Body of pancreas (tissue), 4 donors: ENCODE measurements at regions not wholly inside any gene's neighbourhood (a gene's known extent, or its start where the extent isn't known, plus 50 kb on each side); places are given as distances from the start of the nearest gene placed in this dataset.

Experiments
- ATAC-seq: fragments of 150-250 bp; one replicate; pipeline ENCODE4 v1.9.1; 2016
- DNase-seq, 4 donors: peaks; one replicate each; pipeline ENCODE4 v3.0.0-alpha.2; 2019
- H3K27ac ChIP-seq, 4 donors: fragments of 200-600 bp; sonication (generic); 1 replicate in 3 of 4; 2 replicates in 1 of 4; pipeline versions ENCODE4 v1.5.1 to v1.6.1; 2016 to 2019; ENCODE audit warnings: mild to moderate bottlenecking in 1 of 4, mixed read lengths in 1 of 4, moderate library complexity in 1 of 4
- H3K27me3 ChIP-seq, 2 donors: fragments of 200-600 bp; sonication (generic); one replicate each; pipeline ENCODE4 v1.6.0; 2016; ENCODE audit warnings: mild to moderate bottlenecking in 1 of 2
- H3K36me3 ChIP-seq, 2 donors: fragments of 200-600 bp; sonication (generic); replicated peaks in 1 of 2; 2 replicates each; pipeline ENCODE4 v1.5.1; 2016; ENCODE audit warnings: low read depth in 2 of 2; ENCODE audit not compliant: insufficient read depth in 1 of 2
- H3K4me1 ChIP-seq: fragments of 200-600 bp; sonication (generic); one replicate; pipeline ENCODE4 v1.6.0; 2016
- H3K4me3 ChIP-seq, 2 donors: fragments of 200-600 bp; sonication (generic); 1 replicate in 1 of 2; 2 replicates in 1 of 2; pipeline ENCODE4 v1.5.1; 2016 to 2019
- H3K9me3 ChIP-seq, 3 donors: fragments of 200-600 bp; sonication (generic); 1 replicate in 2 of 3; 2 replicates in 1 of 3; pipeline ENCODE4 v1.5.1; 2016
- POLR2A ChIP-seq, 3 donors: fragments of 450-650 bp; IDR thresholded peaks; one replicate each; pipeline ENCODE4 v1.6.1; 2016; ENCODE audit warnings: antibody characterized with exemption in 3 of 3, mild to moderate bottlenecking in 2 of 3
- WGBS, 2 donors: methylation state at CpG; one replicate each; pipeline ENCODE4 v1.1.5; 2017; 5-methylcytosine and 5-hydroxymethylcytosine counted together
- intact Hi-C: fragments of 100-400 bp; cut with DNase I; formaldehyde crosslinking; loops from one replicate; pipeline ENCODE4 v1.15.1; 2023
- TF ChIP-seq, protein P1 (sequence below), 7 experiments: fragments of 450-650 bp in 4 of 7; fragments of 200-600 bp in 3 of 7; sonication (generic) in 3 of 7; IDR thresholded peaks; one replicate each; pipeline ENCODE4 v1.5.1; 2016 to 2019; ENCODE audit warnings: antibody characterized with exemption in 7 of 7

DNA sequence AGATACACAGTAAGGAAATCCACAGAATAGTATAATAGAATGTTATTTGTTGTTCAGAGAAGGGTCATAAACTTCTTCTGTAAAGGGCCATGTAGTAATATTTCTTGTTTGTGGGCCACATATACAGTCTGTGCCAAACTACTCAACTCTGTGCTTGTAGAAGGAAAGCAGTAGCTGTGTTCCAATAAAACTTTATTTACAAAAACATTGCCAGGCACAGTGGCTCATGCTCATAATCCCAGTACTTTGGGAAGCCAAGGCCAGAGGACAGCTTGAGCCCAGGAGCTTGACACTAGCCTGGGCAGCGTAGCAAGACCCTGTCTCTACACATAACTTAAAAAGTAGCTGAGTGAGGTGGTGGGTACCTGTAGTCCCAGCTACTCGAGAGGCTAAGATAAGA lies 612.8 kb upstream of the PSMD7 start:
- DNase-seq, result no peak
- 88 to 89% methylated on average over 2 of the region's 2 CpGs for WGBS, 2 donors
- intact Hi-C loops, result no loop called here
- Histone ChIP-seq H3K27ac (no peak overlapping the region), H3K4me1 (no peaks in the 10 kb centered on the region), H3K9me3 (no peaks in the 10 kb centered on the region), H3K36me3 (no peaks in the 10 kb centered on the region), H3K4me3 (no peak overlapping the region), H3K27me3 (no peaks in the 10 kb centered on the region)
- TF ChIP-seq, protein P1, sequence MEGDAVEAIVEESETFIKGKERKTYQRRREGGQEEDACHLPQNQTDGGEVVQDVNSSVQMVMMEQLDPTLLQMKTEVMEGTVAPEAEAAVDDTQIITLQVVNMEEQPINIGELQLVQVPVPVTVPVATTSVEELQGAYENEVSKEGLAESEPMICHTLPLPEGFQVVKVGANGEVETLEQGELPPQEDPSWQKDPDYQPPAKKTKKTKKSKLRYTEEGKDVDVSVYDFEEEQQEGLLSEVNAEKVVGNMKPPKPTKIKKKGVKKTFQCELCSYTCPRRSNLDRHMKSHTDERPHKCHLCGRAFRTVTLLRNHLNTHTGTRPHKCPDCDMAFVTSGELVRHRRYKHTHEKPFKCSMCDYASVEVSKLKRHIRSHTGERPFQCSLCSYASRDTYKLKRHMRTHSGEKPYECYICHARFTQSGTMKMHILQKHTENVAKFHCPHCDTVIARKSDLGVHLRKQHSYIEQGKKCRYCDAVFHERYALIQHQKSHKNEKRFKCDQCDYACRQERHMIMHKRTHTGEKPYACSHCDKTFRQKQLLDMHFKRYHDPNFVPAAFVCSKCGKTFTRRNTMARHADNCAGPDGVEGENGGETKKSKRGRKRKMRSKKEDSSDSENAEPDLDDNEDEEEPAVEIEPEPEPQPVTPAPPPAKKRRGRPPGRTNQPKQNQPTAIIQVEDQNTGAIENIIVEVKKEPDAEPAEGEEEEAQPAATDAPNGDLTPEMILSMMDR (IDR thresholded peaks at IDR 0.05), result no peak
- no peak for TF ChIP-seq POLR2A (IDR thresholded peaks at IDR 0.05)
- no peak for ATAC-seq

- Histone ChIP-seq H3K36me3 (no peaks in the 10 kb centered on the region), H3K4me3 (no peak overlapping the region), H3K4me1 (peaks cover 11% of the 10 kb centered on the region), H3K27me3 (no peaks in the 10 kb centered on the region), H3K9me3 (peaks cover 0 to 5% (median 0%) of the 10 kb centered on the region in 3 donors), H3K27ac (no peak overlapping the region)
- no peak for ATAC-seq
- DNase-seq, result no peak
- WGBS, 2 donors, result 51 to 58% methylated on average over 3 of the region's 3 CpGs
- TF ChIP-seq POLR2A (IDR thresholded peaks at IDR 0.05), result no peak
- TF ChIP-seq, protein P1 (IDR thresholded peaks at IDR 0.05), result no peak
- intact Hi-C loops, result no loop called here
These were observed 624.2 kb upstream of the ZFHX3 start for GRCh38 chr16:73672135-73672534.

GRCh38 chr16:73670836-73671820 lies 623.2 kb upstream of the ZFHX3 start:
- Histone ChIP-seq H3K4me3 (no peak overlapping the region), H3K9me3 (peaks cover 0 to 5% (median 0%) of the 10 kb centered on the region in 3 donors), H3K27ac (no peak overlapping the region), H3K36me3 (no peaks in the 10 kb centered on the region), H3K4me1 (peaks cover 11% of the 10 kb centered on the region), H3K27me3 (no peaks in the 10 kb centered on the region)
- ATAC-seq, result no peak
- TF ChIP-seq, protein P1 (IDR thresholded peaks at IDR 0.05), result no peak
- no peak for TF ChIP-seq POLR2A (IDR thresholded peaks at IDR 0.05)
- 58 to 69% methylated on average over 11 of the region's 11 CpGs for WGBS, 2 donors
- intact Hi-C loops, result no loop called here
- no peak for DNase-seq

DNA sequence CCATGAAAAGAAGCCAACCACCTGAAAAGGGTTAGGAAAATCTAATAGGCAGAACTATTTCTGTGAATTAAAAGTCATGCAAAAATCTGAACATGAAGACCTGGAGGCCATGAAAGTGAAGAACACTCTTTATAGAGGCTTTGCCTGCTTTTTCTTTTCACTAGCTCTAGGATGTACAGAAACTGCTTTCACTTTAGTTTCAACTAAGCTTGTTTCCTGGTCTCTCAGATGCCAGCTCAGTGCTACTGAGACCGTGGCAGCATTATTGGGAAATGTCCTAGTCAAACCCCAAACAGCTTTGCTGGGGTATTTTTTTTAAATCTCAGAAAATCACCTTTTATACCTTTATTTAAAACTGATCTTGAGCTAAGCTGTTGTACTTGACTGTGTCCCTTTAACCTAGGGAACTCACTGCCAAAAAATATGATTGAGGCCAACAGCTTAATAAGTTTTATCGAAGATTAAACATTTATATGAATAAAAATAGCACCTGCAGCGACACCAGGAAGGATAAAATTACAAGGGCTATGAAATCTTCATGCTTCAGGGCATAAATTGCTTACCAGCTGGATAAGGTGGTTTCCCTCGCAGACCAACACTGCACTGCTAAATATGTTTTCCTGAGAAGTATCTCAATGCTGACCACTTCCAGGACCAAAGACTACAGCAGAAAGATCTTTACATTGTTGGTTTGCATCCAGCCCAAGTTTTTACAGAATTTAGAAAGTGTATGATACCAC lies 621.8 kb upstream of the ZFHX3 start:
- Histone ChIP-seq H3K36me3 (no peaks in the 10 kb centered on the region), H3K27me3 (no peaks in the 10 kb centered on the region), H3K4me3 (no peak overlapping the region), H3K27ac (peak overlapping the region in 2 of 4 donors; percentile 22 to 29), H3K4me1 (peaks cover 11% of the 10 kb centered on the region), H3K9me3 (peaks cover 0 to 3% (median 0%) of the 10 kb centered on the region in 3 donors)
- intact Hi-C loops, result no loop called here
- DNase-seq, result peak in 2 of 4 donors; percentile 3 to 12
- peak; percentile 65 for ATAC-seq
- no peak for TF ChIP-seq POLR2A (IDR thresholded peaks at IDR 0.05)
- TF ChIP-seq, protein P1 (IDR thresholded peaks at IDR 0.05), result no peak
- WGBS, 2 donors, result 22 to 25% methylated on average over 4 of the region's 4 CpGs
